HG03095 (cell line): ENCODE measurements at regions not wholly inside any gene's neighbourhood (a gene's known extent, or its start where the extent isn't known, plus 50 kb on each side); places are given as distances from the start of the nearest gene placed in this dataset.
"Not testable (repeated sequence)": the region's sequence is repeated elsewhere in the genome, so short reads cannot be mapped to it uniquely, and the experiment has no call there.

ENCODE experiments used
- ATAC-seq: cut with Tn5 transposase; IDR thresholded peaks from one replicate; pipeline ENCODE4 v1.9.1; 2021; ENCODE audit warnings: moderate library complexity; ENCODE audit not compliant: unreplicated experiment

- no peak for ATAC-seq
Observed at GRCh38 chr2:129011466-129012061, 692.9 kb upstream of the HS6ST1 start.

DNA sequence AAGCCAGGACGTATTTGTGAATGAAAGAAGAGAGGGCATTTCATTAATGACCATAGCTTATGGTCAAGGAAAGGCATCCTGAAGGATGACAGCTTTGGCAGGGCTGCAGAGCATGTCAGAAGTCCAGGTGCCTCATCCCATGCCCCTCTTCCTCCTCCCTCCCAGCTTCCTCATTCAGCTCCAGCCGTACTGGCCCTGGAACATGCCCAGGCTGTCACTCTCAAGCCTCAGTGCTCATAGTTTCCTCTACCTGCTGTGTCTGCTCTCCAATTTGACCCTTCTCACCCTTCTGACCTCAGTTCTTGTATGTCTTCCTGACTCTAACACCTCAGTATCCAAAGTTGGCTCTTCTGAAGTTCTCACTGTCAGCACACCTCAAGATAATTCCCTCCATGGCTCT, 695.8 kb upstream of the HS6ST1 start:
- no peak for ATAC-seq

GRCh38 chr2:129015397-129016285, 697.0 kb upstream of the HS6ST1 start:
- ATAC-seq, result no peak

DNA sequence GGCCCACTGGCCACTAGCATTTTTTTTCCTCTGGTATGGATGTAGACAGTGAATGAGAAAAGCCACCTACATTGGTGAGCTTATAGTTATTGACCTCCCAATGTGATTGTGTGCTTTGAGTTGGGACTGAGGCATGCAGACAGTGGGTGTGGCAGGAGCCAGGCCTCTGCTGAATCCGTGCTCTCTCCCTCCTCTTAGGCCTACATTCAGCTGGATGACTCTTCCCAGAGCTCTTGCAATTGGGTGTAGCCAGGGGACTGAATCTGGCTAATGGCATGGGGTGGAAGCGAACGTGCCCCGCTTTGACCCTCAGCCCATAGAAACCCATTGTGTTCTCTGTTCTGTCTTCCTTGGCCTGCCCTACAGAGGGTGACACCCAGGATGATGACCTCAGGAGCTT, 698.3 kb upstream of the HS6ST1 start:
- ATAC-seq, result no peak

DNA sequence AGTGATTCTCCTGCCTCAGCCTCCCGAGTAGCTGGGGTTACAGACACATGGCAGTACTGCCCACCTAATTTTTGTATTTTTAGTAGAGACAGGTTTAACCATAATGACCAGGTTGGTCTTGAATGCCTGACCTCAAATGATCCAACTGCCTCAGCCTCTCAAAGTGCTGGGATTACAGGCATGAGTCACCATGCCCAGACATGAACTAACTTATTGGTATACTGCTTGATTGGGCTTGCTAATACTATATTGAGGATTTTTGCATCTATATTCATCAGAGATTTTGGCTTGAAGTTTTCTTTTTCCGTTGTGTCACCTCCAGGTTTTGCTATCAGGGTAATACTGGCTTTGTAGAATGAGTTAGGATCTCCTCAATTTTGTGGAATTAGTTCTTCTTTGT, 706.1 kb upstream of the HS6ST1 start:
- ATAC-seq, result no peak

- ATAC-seq, result no peak
Observed at GRCh38 chr2:129035992-129036391, 717.3 kb upstream of the HS6ST1 start.

- ATAC-seq, result not testable (repeated sequence)
Observed at GRCh38 chr2:129043677-129044076, 725.0 kb upstream of the HS6ST1 start.

GRCh38 chr2:129046475-129046874, 727.8 kb upstream of the HS6ST1 start:
- not testable (repeated sequence) for ATAC-seq

DNA sequence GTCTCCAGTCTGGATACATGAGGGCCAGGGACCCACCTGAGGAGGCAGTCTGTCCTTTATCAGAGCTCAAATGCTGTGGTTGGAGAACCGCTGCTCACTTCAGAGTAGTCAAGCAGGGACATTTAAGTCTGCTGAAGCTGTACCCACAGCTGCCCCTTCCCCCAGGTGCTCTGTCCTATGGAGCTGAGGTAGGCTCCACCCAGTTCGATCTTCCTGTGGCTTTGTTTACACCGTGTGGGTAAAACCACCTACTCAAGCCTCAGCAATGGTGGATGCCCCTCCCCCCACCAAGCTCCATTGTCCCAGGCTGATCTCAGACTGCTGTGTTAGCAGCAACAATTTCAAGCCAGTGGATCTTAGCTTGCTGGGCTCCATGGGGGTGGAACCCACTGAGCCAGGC, 731.4 kb upstream of the HS6ST1 start:
- no peak for ATAC-seq

- ATAC-seq, result no peak
Observed at GRCh38 chr2:129055242-129055641, 736.6 kb upstream of the HS6ST1 start.

GRCh38 chr2:129055824-129056223, 737.2 kb upstream of the HS6ST1 start:
- no peak for ATAC-seq

DNA sequence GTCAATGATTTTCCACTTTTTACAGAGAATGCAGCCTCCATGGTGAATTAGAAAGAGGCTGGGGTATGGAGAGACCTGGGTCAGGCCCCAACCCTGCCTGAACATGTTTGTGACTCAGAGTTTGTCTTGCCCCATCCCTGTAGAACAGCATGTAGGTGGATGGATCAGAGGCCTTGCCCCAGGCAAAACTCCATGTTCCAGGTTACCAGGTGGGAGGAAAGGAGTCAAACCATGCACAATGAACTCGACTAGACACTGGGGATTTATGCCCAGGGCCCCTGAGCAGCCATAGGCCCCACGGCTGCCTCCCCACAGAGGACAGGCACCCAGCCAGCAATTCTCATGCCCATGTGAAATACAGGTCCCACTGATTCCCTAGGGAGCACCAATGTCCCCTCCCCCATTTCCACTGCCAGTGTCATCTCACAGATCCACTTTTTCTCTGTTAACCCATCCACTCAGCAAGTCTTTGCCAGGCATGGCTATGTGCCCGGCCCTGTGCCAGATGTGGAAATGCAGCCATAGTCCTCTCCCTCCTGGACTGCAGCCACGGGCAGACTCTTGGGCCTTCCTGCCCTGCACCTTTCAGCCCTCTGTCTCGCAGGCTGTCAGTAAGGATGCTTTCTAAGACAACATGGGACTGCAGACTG, 737.8 kb upstream of the HS6ST1 start:
- ATAC-seq, result no peak

GRCh38 chr2:129056959-129057317, 738.3 kb upstream of the HS6ST1 start:
- ATAC-seq, result no peak

GRCh38 chr2:129058981-129059380, 740.3 kb upstream of the HS6ST1 start:
- ATAC-seq, result no peak

GRCh38 chr2:129059476-129059875, 740.8 kb upstream of the HS6ST1 start:
- ATAC-seq, result no peak

GRCh38 chr2:129061069-129061768, 742.6 kb upstream of the HS6ST1 start:
- peak; percentile 93 for ATAC-seq

GRCh38 chr2:129061769-129062121, 743.1 kb upstream of the HS6ST1 start:
- no peak for ATAC-seq

DNA sequence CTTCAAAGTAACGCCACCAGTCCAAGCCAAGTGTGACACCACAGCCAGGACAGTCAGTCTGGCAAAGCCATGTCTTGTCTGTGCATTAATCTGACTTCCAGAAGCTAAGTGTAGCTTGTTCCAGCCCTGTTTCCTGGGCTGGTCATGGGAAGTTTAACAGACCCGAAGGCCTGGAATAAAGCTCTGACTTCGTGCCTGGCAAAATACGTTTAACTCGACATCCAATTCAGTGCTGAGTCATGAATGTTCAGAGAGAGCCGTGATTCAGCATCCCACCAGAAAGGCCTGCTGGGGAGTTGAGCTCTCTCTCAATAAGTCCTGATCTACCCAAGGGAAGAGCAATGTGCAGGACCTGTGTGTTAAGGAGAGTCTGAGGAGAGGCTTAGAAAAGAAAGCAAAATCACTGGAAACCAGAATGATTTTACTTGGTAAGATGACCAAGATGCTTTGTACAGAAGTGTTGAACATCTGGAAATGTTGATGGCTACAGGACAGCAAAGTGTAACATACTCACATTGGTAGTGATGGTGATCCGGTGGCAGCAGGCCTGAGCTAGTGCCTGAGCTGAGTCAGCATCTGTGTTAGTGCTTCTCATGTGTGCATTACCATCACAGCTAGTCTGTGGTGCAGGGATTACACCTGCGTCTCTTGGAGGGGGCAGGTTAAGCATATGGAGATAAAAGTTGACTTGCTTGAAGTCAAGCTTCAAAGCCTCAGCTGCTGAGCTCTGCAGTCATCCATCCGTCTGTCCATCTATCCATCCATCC, 743.7 kb upstream of the HS6ST1 start:
- no peak for ATAC-seq

DNA sequence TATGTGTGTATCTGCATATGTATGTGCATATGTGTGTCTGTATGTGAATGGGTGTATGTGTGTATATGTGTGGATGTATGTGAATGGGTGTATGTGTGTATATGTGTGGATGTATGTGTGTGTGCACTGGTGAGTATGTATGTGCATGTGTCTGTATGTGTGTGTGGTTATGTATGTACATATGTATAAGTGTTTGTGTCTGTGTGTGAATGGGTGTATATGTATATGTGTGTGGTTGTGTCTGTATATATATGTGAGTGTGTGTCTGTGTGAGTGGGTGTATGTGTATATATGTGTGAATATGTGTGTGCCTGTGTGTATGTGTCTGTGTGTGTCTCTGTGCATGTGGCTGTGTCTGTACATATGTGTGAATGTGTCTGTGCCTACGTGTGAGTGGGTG, 748.4 kb upstream of the HS6ST1 start:
- ATAC-seq, result no peak

DNA sequence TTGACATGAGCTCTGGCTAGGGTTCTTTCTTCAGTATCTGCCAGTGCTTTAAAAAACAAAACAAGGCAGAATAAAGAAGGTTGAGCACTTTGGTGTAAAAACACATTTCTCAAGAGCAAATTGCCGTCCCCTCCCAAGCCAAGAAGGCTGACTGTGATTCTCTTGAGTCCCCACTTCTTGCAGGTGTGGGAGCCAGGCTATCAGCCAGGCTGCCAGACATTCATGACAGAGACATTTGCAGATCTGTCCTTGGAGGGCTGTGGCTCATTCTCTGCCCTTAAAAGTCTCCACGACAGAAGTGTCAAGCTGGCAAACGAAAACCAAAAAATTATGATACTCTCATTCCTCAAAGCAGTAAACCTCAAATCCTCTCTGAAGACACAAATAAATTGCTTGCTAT, 749.3 kb upstream of the HS6ST1 start:
- no peak for ATAC-seq

GRCh38 chr2:129068543-129068942, 749.9 kb upstream of the HS6ST1 start:
- no peak for ATAC-seq
